KMS-11 (cell line): ENCODE measurements at regions not wholly inside any gene's neighbourhood (a gene's known extent, or its start where the extent isn't known, plus 50 kb on each side); places are given as distances from the start of the nearest gene placed in this dataset.

Experiments used
- H2AFZ ChIP-seq: fragments of 200-600 bp; sonication (generic); 2 replicates; pipeline ENCODE4 v1.6.1; 2016; ENCODE audit warnings: antibody characterized with exemption, mixed run types, low read depth
- H3K27ac ChIP-seq: fragments of 200-600 bp; sonication (generic); 2 replicates; pipeline ENCODE4 v1.6.1; 2016; ENCODE audit warnings: mild to moderate bottlenecking, mixed run types
- H3K27me3 ChIP-seq: fragments of 200-600 bp; sonication (generic); 2 replicates; pipeline ENCODE4 v1.6.1; 2017; ENCODE audit warnings: mild to moderate bottlenecking, low read depth, mixed run types, moderate library complexity; ENCODE audit not compliant: insufficient read depth
- H3K36me3 ChIP-seq: fragments of 200-600 bp; sonication (generic); 2 replicates; pipeline ENCODE4 v1.6.1; 2017; ENCODE audit warnings: mild to moderate bottlenecking, mixed run types; ENCODE audit not compliant: insufficient read depth
- H3K4me1 ChIP-seq: fragments of 200-600 bp; sonication (generic); 2 replicates; pipeline ENCODE4 v1.6.1; 2016; ENCODE audit warnings: mild to moderate bottlenecking, low read depth, mixed run types; ENCODE audit not compliant: poor library complexity, severe bottlenecking
- H3K4me2 ChIP-seq: fragments of 200-600 bp; sonication (generic); 2 replicates; pipeline ENCODE4 v1.7.0; 2016; ENCODE audit warnings: mild to moderate bottlenecking, mixed run types
- H3K4me3 ChIP-seq: fragments of 200-600 bp; sonication (generic); IDR thresholded peaks from 2 replicates; pipeline ENCODE4 v1.6.1; 2017; ENCODE audit warnings: low read depth, low read length, mixed read lengths; ENCODE audit not compliant: insufficient read depth
- H3K79me2 ChIP-seq: fragments of 200-600 bp; sonication (generic); 2 replicates; pipeline ENCODE4 v1.6.1; 2016; ENCODE audit warnings: low read depth, mixed run types; ENCODE audit not compliant: insufficient read depth
- H3K9ac ChIP-seq: fragments of 200-600 bp; sonication (generic); 2 replicates; pipeline ENCODE4 v1.6.1; 2016; ENCODE audit warnings: mild to moderate bottlenecking, mixed run types
- H4K20me1 ChIP-seq: fragments of 200-600 bp; sonication (generic); 2 replicates; pipeline ENCODE4 v1.6.1; 2016; ENCODE audit warnings: mild to moderate bottlenecking, mixed run types; ENCODE audit not compliant: insufficient read depth
- CTCF ChIP-seq: fragments of 200-600 bp; sonication (generic); conservative IDR thresholded peaks from 2 replicates; pipeline ENCODE4 v1.6.1; 2017; ENCODE audit warnings: low read depth, mild to moderate bottlenecking, antibody characterized with exemption, low read length, moderate library complexity, mixed read lengths

DNA sequence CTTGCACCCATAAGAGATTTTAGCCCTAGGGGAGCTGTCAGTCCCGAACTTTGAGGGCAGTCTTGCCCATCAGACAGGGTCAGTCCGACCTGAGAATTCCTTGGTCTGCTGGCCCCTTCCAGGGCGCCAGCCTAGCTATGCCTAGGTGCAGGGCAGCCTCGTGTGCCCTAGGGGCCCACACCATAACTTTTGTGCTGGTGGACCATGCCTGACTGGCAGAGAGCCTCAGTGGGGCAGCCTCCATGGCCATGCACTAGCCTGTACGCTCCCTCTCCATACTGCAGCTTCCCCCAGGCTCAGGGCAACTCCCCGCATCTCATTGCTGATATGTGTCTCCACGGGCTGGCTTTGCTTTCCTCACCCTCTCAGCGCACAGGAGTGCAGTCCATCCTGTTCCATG is 835.8 kb upstream of the ALCAM start:
- Histone ChIP-seq H2AFZ (no peak overlapping the region), H3K9ac (no peak overlapping the region), H3K4me3 (no peak overlapping the region), H3K79me2 (no peaks in the 10 kb centered on the region), H3K27ac (no peak overlapping the region), H3K27me3 (no peaks in the 10 kb centered on the region), H4K20me1 (no peaks in the 10 kb centered on the region), H3K36me3 (no peaks in the 10 kb centered on the region), H3K4me2 (no peak overlapping the region), H3K4me1 (no peaks in the 10 kb centered on the region)
- TF ChIP-seq CTCF = no peak

DNA sequence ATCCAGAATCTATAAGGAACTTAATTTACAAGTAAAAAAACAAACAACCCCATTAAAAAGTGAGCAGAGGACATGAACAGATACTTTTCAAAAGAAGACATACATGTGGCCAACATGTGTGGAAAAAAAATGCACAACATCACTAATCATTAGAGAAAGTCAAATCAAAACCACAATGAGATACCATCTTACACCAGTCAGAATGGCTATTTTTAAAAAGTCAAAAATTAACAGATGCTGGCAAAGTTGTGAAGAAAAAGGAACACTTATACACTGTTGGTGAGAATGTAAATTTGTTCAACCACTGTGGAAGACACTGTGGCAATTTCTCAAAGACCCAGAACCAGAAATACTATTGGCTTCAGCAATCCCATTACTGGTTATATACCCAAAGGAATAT is 830.0 kb upstream of the ALCAM start:
- Histone ChIP-seq H4K20me1 (no peaks in the 10 kb centered on the region), H2AFZ (no peak overlapping the region), H3K4me3 (no peak overlapping the region), H3K4me1 (no peaks in the 10 kb centered on the region), H3K79me2 (no peaks in the 10 kb centered on the region), H3K9ac (no peak overlapping the region), H3K27ac (no peak overlapping the region), H3K4me2 (no peak overlapping the region), H3K27me3 (no peaks in the 10 kb centered on the region), H3K36me3 (no peaks in the 10 kb centered on the region)
- TF ChIP-seq CTCF = no peak

GRCh38 chr3:104537323-104537722 is 829.4 kb upstream of the ALCAM start:
- Histone ChIP-seq H3K9ac (no peak overlapping the region), H3K4me1 (no peaks in the 10 kb centered on the region), H3K79me2 (no peaks in the 10 kb centered on the region), H3K36me3 (no peaks in the 10 kb centered on the region), H3K4me2 (no peak overlapping the region), H2AFZ (no peak overlapping the region), H3K27me3 (no peaks in the 10 kb centered on the region), H3K27ac (no peak overlapping the region), H4K20me1 (no peaks in the 10 kb centered on the region), H3K4me3 (no peak overlapping the region)
- TF ChIP-seq CTCF = no peak

GRCh38 chr3:104546301-104546700 is 820.4 kb upstream of the ALCAM start:
- Histone ChIP-seq H4K20me1 (no peaks in the 10 kb centered on the region), H3K9ac (no peak overlapping the region), H3K27ac (no peak overlapping the region), H3K79me2 (no peaks in the 10 kb centered on the region), H3K4me3 (no peak overlapping the region), H3K4me2 (no peak overlapping the region), H3K27me3 (no peaks in the 10 kb centered on the region), H3K36me3 (no peaks in the 10 kb centered on the region), H2AFZ (no peak overlapping the region), H3K4me1 (no peaks in the 10 kb centered on the region)
- TF ChIP-seq CTCF = no peak

DNA sequence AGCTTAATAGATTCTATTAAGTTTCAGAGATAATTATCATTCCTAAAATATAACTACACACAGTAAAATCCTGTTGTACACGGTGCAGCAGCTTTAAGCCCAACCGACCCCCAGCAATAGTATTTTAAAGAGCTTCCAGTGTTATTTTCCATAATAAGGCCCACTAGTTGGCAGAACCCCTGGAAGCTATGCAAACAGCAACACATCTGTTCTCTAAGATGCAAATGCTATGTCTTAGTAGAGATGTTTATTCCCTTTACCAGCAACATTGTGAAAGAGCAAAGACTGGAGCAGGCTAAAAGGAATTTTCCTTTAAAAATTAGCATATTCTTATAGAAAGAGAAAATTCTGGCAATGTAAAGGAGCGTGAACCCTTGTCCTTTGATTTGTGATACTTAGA is 819.7 kb upstream of the ALCAM start:
- no peaks in the 10 kb centered on the region for H3K36me3 ChIP-seq
- H3K9ac ChIP-seq = no peak overlapping the region
- H3K79me2 ChIP-seq = no peaks in the 10 kb centered on the region
- TF ChIP-seq CTCF = no peak
- H2AFZ ChIP-seq = no peak overlapping the region
- H3K27ac ChIP-seq = no peak overlapping the region
- H3K4me1 ChIP-seq = no peaks in the 10 kb centered on the region
- no peaks in the 10 kb centered on the region for H3K27me3 ChIP-seq
- H4K20me1 ChIP-seq = no peaks in the 10 kb centered on the region
- no peak overlapping the region for H3K4me2 ChIP-seq
- H3K4me3 ChIP-seq = no peak overlapping the region
